ENCODE measurements at regions not wholly inside any gene's neighbourhood (a gene's known extent, or its start where the extent isn't known, plus 50 kb on each side); places are given as distances from the start of the nearest gene placed in this dataset.

DNA sequence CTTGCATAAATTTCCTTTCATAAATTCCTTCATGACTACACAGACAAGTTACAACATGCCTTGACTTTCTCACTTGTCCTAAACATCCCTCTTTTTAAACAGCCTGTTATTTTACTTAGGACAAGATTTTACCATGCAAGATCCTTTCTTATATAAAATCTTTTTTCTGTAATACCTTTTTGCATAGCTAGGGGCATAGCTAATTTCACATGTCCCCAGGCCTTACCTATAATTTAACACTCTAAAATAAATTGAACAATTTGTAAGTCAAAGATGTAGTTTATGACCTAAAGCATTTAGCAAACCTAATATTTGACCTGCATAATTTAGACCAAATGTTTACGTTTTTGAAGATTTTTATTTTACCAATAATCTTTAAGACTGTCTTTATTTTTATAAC, 396.3 kb upstream of the FSTL5 start:
- no peaks in the 10 kb centered on the region for H3K27me3 ChIP-seq (ENCODE audit: insufficient read depth, low read length, poor library complexity, severe bottlenecking)
- no peaks in the 10 kb centered on the region for H3F3A ChIP-seq (ENCODE audit: low read depth)
- H3K4me1 ChIP-seq (ENCODE audit: insufficient read depth, low read length, poor library complexity, severe bottlenecking), result no peaks in the 10 kb centered on the region
- H3K4me3 ChIP-seq (ENCODE audit: low read length, poor library complexity, severe bottlenecking), result no peak overlapping the region
- H3K9me2 ChIP-seq (replicated peaks; ENCODE audit: low read depth, low read length), result no peaks in the 10 kb centered on the region
- no peak overlapping the region for H2AFZ ChIP-seq (ENCODE audit: low read length)
- no peak overlapping the region for H3K9ac ChIP-seq (ENCODE audit: low read depth, low read length, poor library complexity, severe bottlenecking)
- no peaks in the 10 kb centered on the region for H3K9me3 ChIP-seq (ENCODE audit: insufficient read depth, low read depth, low read length)
- H3K4me2 ChIP-seq (ENCODE audit: low read depth, low read length, poor library complexity, severe bottlenecking), result no peak overlapping the region
- no peaks in the 10 kb centered on the region for H4K20me1 ChIP-seq (ENCODE audit: insufficient read depth, low read length, poor library complexity, severe bottlenecking)
- H3K79me2 ChIP-seq (ENCODE audit: insufficient read depth, low read length), result no peaks in the 10 kb centered on the region
- TF ChIP-seq, protein P1, sequence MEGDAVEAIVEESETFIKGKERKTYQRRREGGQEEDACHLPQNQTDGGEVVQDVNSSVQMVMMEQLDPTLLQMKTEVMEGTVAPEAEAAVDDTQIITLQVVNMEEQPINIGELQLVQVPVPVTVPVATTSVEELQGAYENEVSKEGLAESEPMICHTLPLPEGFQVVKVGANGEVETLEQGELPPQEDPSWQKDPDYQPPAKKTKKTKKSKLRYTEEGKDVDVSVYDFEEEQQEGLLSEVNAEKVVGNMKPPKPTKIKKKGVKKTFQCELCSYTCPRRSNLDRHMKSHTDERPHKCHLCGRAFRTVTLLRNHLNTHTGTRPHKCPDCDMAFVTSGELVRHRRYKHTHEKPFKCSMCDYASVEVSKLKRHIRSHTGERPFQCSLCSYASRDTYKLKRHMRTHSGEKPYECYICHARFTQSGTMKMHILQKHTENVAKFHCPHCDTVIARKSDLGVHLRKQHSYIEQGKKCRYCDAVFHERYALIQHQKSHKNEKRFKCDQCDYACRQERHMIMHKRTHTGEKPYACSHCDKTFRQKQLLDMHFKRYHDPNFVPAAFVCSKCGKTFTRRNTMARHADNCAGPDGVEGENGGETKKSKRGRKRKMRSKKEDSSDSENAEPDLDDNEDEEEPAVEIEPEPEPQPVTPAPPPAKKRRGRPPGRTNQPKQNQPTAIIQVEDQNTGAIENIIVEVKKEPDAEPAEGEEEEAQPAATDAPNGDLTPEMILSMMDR (conservative IDR thresholded peaks at IDR 0.05; ENCODE audit: low read length), result no peak
- no peak for TF ChIP-seq EZH2phosphoT487 (IDR thresholded peaks at IDR 0.05; ENCODE audit: borderline replicate concordance)
- H3K36me3 ChIP-seq (ENCODE audit: insufficient read depth, low read length), result no peaks in the 10 kb centered on the region

DNA sequence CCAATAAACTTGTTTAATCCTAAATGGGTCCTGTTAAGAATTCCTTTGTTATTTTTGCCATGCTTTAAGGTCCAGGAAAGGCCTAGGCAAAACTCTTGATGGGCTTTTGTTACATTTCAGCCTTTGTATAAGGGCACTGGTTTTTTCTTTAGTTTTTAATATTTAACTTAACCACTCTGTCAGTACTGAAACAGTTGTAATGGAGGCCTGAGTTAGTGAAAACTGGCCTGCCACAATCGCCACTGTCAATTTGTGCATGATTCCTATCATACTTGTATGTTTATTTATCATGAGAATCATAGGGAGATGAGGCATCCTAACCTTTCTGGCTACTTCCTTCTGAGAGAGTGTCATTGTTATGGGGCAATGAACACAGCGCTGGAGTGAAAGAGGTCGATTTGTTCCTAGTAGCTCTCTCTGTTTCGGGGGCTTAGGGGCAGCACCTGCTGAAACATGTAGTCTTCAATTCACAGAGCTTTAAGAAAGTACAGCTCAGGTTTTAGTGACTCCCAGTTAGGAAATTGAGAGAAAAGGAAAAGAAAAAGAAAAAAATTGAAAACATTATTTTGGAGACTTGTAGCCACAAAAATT, 393.8 kb upstream of the FSTL5 start:
- H2AFZ ChIP-seq (ENCODE audit: low read length), result no peak overlapping the region
- no peak overlapping the region for H3K4me2 ChIP-seq (ENCODE audit: low read depth, low read length, poor library complexity, severe bottlenecking)
- H3F3A ChIP-seq (ENCODE audit: low read depth), result no peaks in the 10 kb centered on the region
- no peak overlapping the region for H3K4me3 ChIP-seq (ENCODE audit: low read length, poor library complexity, severe bottlenecking)
- TF ChIP-seq, protein P1 (conservative IDR thresholded peaks at IDR 0.05; ENCODE audit: low read length), result no peak
- no peak for TF ChIP-seq EZH2phosphoT487 (IDR thresholded peaks at IDR 0.05; ENCODE audit: borderline replicate concordance)
- H3K36me3 ChIP-seq (ENCODE audit: insufficient read depth, low read length), result no peaks in the 10 kb centered on the region
- H3K9ac ChIP-seq (ENCODE audit: low read depth, low read length, poor library complexity, severe bottlenecking), result no peak overlapping the region
- no peaks in the 10 kb centered on the region for H3K27me3 ChIP-seq (ENCODE audit: insufficient read depth, low read length, poor library complexity, severe bottlenecking)
- H3K9me2 ChIP-seq (replicated peaks; ENCODE audit: low read depth, low read length), result no peaks in the 10 kb centered on the region
- no peaks in the 10 kb centered on the region for H3K79me2 ChIP-seq (ENCODE audit: insufficient read depth, low read length)
- no peaks in the 10 kb centered on the region for H3K9me3 ChIP-seq (ENCODE audit: insufficient read depth, low read depth, low read length)
- H4K20me1 ChIP-seq (ENCODE audit: insufficient read depth, low read length, poor library complexity, severe bottlenecking), result no peaks in the 10 kb centered on the region
- H3K4me1 ChIP-seq (ENCODE audit: insufficient read depth, low read length, poor library complexity, severe bottlenecking), result no peaks in the 10 kb centered on the region

DNA sequence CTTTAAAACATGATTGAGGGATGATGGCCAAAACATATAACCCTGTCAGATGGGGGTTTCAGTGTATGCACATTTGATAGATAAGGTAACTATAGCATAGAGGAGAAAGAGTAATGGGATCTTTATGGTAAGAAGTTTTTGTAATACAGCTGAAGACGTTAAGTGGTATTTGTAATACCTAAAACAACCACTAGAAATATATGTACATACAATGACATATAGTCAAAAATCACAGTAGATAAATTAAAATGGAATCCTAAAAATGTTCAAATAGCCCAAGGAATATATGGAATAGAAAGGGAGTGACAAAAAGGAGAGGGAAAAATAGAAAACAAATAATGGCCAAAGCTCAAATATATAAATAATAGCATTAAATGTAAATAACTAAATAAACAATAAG, 371.3 kb upstream of the FSTL5 start:
- Histone ChIP-seq H3K9me2 (replicated peaks; ENCODE audit: low read depth, low read length) (no peaks in the 10 kb centered on the region), H2AFZ (ENCODE audit: low read length) (no peak overlapping the region), H3K4me2 (ENCODE audit: low read depth, low read length, poor library complexity, severe bottlenecking) (no peak overlapping the region), H3F3A (ENCODE audit: low read depth) (no peaks in the 10 kb centered on the region), H3K4me3 (ENCODE audit: low read length, poor library complexity, severe bottlenecking) (no peak overlapping the region), H3K36me3 (ENCODE audit: insufficient read depth, low read length) (no peaks in the 10 kb centered on the region), H4K20me1 (ENCODE audit: insufficient read depth, low read length, poor library complexity, severe bottlenecking) (no peaks in the 10 kb centered on the region), H3K9me3 (ENCODE audit: insufficient read depth, low read depth, low read length) (no peaks in the 10 kb centered on the region; the same call in 1 of the 2 replicates), H3K79me2 (ENCODE audit: insufficient read depth, low read length) (no peaks in the 10 kb centered on the region), H3K9ac (ENCODE audit: low read depth, low read length, poor library complexity, severe bottlenecking) (no peak overlapping the region), H3K4me1 (ENCODE audit: insufficient read depth, low read length, poor library complexity, severe bottlenecking) (no peaks in the 10 kb centered on the region), H3K27me3 (ENCODE audit: insufficient read depth, low read length, poor library complexity, severe bottlenecking) (no peaks in the 10 kb centered on the region)
- no peak for TF ChIP-seq EZH2phosphoT487 (IDR thresholded peaks at IDR 0.05; ENCODE audit: borderline replicate concordance)
- TF ChIP-seq, protein P1 (conservative IDR thresholded peaks at IDR 0.05; ENCODE audit: low read length), result peak; percentile 10; the same call in 1 of the 2 replicates

Data from Loucy (cell line).